GM12872 (cell line): ENCODE measurements at regions not wholly inside any gene's neighbourhood (a gene's known extent, or its start where the extent isn't known, plus 50 kb on each side); places are given as distances from the start of the nearest gene placed in this dataset.

ENCODE experiments used
- CTCF ChIP-seq: IDR thresholded peaks from 3 replicates; pipeline ENCODE4 v1.5.1; 2011; ENCODE audit warnings: low read depth, mild to moderate bottlenecking, low read length, moderate library complexity; ENCODE audit not compliant: insufficient read depth

GRCh38 chr18:75587131-75587530 is 159.6 kb upstream of the SMIM21 start:
- no peak for TF ChIP-seq CTCF

GRCh38 chr18:75586130-75586889 is 158.8 kb upstream of the SMIM21 start:
- no peak for TF ChIP-seq CTCF

- no peak for TF ChIP-seq CTCF
Observed at GRCh38 chr18:75582940-75583339, 155.4 kb upstream of the SMIM21 start.

GRCh38 chr18:75582406-75582821 is 154.9 kb upstream of the SMIM21 start:
- no peak for TF ChIP-seq CTCF

- TF ChIP-seq CTCF, result no peak
Observed at GRCh38 chr18:75581336-75582131, 154.0 kb upstream of the SMIM21 start.

GRCh38 chr18:75574187-75574586 is 146.7 kb upstream of the SMIM21 start:
- TF ChIP-seq CTCF, result no peak

GRCh38 chr18:75563150-75563549 is 135.6 kb upstream of the SMIM21 start:
- TF ChIP-seq CTCF, result no peak
